ENCODE measurements at regions not wholly inside any gene's neighbourhood (a gene's known extent, or its start where the extent isn't known, plus 50 kb on each side); places are given as distances from the start of the nearest gene placed in this dataset.

- intact Hi-C loops (cut with DNase I) = no loop called here
- DNase-seq (ENCODE audit: low spot score) = no peak
These were observed 625.4 kb downstream of the KCNJ2 start for GRCh38 chr17:70794738-70795137.

- DNase-seq (ENCODE audit: low spot score) = no peak
- intact Hi-C loops (cut with DNase I) = no loop called here
These were observed 626.3 kb downstream of the KCNJ2 start for GRCh38 chr17:70795620-70796019.

- intact Hi-C loops (cut with DNase I) = no loop called here
- DNase-seq (ENCODE audit: low spot score) = no peak
These were observed 627.4 kb downstream of the KCNJ2 start for GRCh38 chr17:70796757-70797156.

- DNase-seq (ENCODE audit: low spot score) = no peak
- intact Hi-C loops (cut with DNase I) = no loop called here
These were observed 627.8 kb downstream of the KCNJ2 start for GRCh38 chr17:70797166-70797565.

GRCh38 chr17:70804161-70804560, 634.8 kb downstream of the KCNJ2 start:
- DNase-seq (ENCODE audit: low spot score) = no peak

GRCh38 chr17:70808596-70808995, 639.3 kb downstream of the KCNJ2 start:
- intact Hi-C loops (cut with DNase I) = no loop called here
- no peak for DNase-seq (ENCODE audit: low spot score)

More at GRCh38 chr17:70804161-70804560, 634.8 kb downstream of the KCNJ2 start:
- intact Hi-C loops (cut with DNase I) = no loop called here

GRCh38 chr17:70810609-70811008, 641.3 kb downstream of the KCNJ2 start:
- DNase-seq (ENCODE audit: low spot score) = no peak
- intact Hi-C loops (cut with DNase I) = no loop called here

- DNase-seq (ENCODE audit: low spot score) = no peak
These were observed 644.1 kb downstream of the KCNJ2 start for GRCh38 chr17:70813355-70813930.

GRCh38 chr17:70819183-70819582, 649.9 kb downstream of the KCNJ2 start:
- intact Hi-C loops (cut with DNase I) = no loop called here
- DNase-seq (ENCODE audit: low spot score) = no peak

More at GRCh38 chr17:70813355-70813930, 644.1 kb downstream of the KCNJ2 start:
- intact Hi-C loops (cut with DNase I) = no loop called here

- no peak for DNase-seq (ENCODE audit: low spot score)
- intact Hi-C loops (cut with DNase I) = no loop called here
These were observed 650.9 kb downstream of the KCNJ2 start for GRCh38 chr17:70820276-70820675.

- intact Hi-C loops (cut with DNase I) = no loop called here
- DNase-seq (ENCODE audit: low spot score) = no peak
These were observed 656.2 kb downstream of the KCNJ2 start for GRCh38 chr17:70825321-70826125.

- intact Hi-C loops (cut with DNase I) = no loop called here
These were observed 660.5 kb downstream of the KCNJ2 start for GRCh38 chr17:70829876-70830275.

GRCh38 chr17:70834039-70834438, 664.7 kb downstream of the KCNJ2 start:
- intact Hi-C loops (cut with DNase I) = no loop called here
- no peak for DNase-seq (ENCODE audit: low spot score)

More at GRCh38 chr17:70829876-70830275, 660.5 kb downstream of the KCNJ2 start:
- no peak for DNase-seq (ENCODE audit: low spot score)

GRCh38 chr17:70848785-70849184, 679.5 kb downstream of the KCNJ2 start:
- intact Hi-C loops (cut with DNase I) = no loop called here
- DNase-seq (ENCODE audit: low spot score) = no peak

- intact Hi-C loops (cut with DNase I) = no loop called here
- no peak for DNase-seq (ENCODE audit: low spot score)
These were observed 686.2 kb downstream of the KCNJ2 start for GRCh38 chr17:70855401-70856054.

- DNase-seq (ENCODE audit: low spot score) = no peak
- intact Hi-C loops (cut with DNase I) = no loop called here
These were observed 688.0 kb downstream of the KCNJ2 start for GRCh38 chr17:70857351-70857750.

GRCh38 chr17:70859829-70860228, 690.5 kb downstream of the KCNJ2 start:
- DNase-seq (ENCODE audit: low spot score) = no peak
- intact Hi-C loops (cut with DNase I) = loop anchor here in 1 of 2 donors (5.0 kb wide), 1 partner anchor 1527 kb away; no protein-coding TSS in a partner anchor

GRCh38 chr17:70862295-70862694, 693.0 kb downstream of the KCNJ2 start:
- intact Hi-C loops (cut with DNase I) = loop anchor here in 1 of 2 donors (5.0 kb wide), 1 partner anchor 1525 kb away; no protein-coding TSS in a partner anchor
- no peak for DNase-seq (ENCODE audit: low spot score)

- no peak for DNase-seq (ENCODE audit: low spot score)
- intact Hi-C loops (cut with DNase I) = loop anchor here in 1 of 2 donors (5.0 kb wide), 1 partner anchor 1524 kb away; no protein-coding TSS in a partner anchor
These were observed 694.3 kb downstream of the KCNJ2 start for GRCh38 chr17:70863436-70864248.

Measured in posterior vena cava (tissue), 2 donors.